Stimulated activated CD8-positive, alpha-beta memory T cell treated with anti-CD3 and anti-CD28 coated beads, Interleukin-7, amount 100 ng/mL, for 1 hour (primary cell): ENCODE measurements at regions not wholly inside any gene's neighbourhood (a gene's known extent, or its start where the extent isn't known, plus 50 kb on each side); places are given as distances from the start of the nearest gene placed in this dataset.
"Not testable (repeated sequence)": the region's sequence is repeated elsewhere in the genome, so short reads cannot be mapped to it uniquely, and the experiment has no call there.

ENCODE experiments used
- DNase-seq, 2 donors: peaks; one replicate each; pipeline ENCODE4 v3.0.0-alpha.2; 2020; ENCODE audit warnings: low read depth in 2 of 2

DNA sequence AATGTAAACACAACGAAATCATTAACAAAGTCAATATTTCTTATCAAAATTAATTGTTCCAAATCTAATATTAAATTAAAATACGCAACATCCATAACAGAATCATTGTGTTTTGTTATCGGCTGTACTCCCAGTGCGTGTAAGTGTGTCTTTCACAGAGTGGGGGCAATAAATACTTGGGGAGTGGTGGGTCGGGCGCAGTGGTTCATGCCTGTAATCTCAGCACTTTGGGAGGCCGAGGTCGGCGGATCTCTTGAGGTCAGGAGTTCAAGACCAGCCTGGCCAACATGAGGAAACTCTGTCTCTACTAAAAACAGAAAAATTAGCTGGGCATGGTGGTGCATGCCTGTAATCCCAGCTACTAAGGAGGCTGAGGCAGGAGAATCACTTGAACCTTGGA, 893.6 kb upstream of the SLITRK1 start:
- DNase-seq = not testable (repeated sequence)

- DNase-seq = no peak
Observed at GRCh38 chr13:84774111-84774510, 891.8 kb upstream of the SLITRK1 start.

GRCh38 chr13:84760956-84761355, 878.7 kb upstream of the SLITRK1 start:
- DNase-seq = no peak

GRCh38 chr13:84749126-84749525, 866.9 kb upstream of the SLITRK1 start:
- no peak for DNase-seq

GRCh38 chr13:84745051-84745551, 862.8 kb upstream of the SLITRK1 start:
- no peak for DNase-seq

DNA sequence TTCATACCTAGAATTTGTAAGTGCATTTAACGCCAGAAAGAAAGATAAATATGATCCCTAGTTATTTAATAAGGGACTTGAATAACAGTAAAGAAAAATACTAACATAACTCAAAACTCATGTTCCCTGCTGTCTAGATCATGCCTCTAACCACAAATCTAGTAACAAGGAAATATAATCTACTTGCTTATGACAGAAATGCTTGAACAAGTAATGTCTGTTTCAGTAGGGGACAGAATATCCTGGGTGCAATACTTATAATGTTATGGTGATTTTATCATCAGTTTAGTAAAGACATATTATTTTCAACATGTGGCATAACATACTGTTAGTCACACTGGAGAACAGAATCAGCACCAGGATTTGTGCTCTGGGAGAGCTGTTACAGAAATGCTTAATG, 861.9 kb upstream of the SLITRK1 start:
- no peak for DNase-seq

DNA sequence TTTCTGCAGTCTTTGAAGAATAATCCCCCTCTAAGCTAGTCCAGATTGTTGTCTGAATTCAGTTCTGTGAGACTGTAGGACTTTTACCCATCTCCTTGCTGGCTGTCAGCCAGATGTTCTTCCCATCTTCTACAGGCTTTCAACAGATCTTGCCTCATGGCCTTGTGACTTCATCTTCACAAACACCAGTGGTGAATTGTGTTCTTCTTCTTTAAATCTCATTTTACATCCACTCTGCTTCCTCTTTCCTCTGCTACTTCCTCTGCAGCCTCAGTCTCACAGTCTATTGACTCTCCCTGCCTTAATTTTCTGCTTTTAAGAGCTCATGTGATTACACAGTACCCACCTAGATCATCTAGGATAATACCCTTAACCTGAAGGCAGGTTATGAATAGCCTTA, 859.0 kb upstream of the SLITRK1 start:
- DNase-seq = no peak

DNA sequence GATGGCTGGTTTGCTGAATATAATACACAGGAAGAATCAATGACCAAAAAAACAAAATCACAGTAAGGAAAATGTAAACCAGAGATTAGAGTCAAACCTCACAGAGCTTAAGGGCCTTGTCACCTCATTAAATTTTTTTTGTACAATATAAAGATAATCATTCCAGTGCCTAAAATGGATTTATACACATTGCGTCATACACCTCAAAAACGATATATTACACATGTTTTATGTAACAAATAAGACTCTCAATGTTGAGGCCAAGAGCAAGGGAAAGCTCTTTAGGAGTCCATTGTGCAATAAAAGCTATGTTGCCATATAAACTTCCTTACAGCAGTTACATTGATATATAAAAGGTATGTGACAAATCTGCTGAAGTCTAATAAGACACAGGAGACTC, 856.7 kb upstream of the SLITRK1 start:
- DNase-seq = no peak

- no peak for DNase-seq
Observed at GRCh38 chr13:84737661-84738060, 855.4 kb upstream of the SLITRK1 start.

DNA sequence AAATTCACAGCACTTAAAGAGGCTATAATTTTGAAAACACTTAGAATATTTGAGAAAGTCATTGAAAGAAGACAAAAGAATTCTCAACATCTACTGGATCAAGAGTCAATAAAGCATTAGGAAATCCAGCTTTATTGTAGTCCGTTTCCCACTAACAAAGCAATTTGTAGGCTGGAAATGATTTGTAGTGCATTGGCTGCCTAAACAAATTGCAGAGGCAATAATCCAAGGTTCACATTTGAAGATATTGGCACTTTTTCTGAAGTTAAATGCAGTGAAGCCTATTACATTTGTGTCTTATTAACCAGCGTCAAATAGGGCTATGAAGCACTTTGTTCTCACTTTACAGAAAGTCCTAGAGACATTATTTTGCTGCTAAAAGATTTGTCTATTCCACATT, 848.1 kb upstream of the SLITRK1 start:
- DNase-seq = no peak

DNA sequence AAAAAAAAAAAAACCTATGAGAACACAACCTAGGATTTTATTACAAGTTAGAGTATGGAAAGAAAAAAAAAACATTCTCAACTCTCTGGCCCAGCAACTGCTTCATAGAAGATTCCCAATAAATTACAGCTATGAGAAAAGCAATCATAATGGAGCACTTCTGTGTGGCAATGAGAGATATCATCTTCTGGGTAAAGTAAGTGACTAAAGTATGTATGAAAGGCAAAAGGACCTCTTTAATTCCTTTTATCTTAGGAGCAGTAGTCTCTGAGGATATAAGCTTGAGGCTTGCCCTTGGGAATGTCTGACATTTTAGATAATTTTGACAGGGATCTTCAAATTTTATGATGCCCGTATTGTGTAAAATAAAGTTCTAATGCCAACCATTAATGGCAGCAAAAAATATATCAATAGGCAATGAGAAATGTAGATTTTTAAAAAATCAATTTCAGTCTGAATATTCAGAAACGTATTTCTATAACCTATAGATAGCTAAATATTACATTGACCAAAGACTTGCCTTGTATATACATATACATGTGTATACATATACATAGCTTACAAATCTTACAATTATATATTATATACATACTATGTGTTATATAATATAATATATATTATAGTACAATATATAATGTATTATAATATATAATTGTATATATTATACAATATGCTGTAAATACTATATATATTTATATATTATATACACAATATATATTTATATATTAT, 823.9 kb upstream of the SLITRK1 start:
- no peak for DNase-seq

DNA sequence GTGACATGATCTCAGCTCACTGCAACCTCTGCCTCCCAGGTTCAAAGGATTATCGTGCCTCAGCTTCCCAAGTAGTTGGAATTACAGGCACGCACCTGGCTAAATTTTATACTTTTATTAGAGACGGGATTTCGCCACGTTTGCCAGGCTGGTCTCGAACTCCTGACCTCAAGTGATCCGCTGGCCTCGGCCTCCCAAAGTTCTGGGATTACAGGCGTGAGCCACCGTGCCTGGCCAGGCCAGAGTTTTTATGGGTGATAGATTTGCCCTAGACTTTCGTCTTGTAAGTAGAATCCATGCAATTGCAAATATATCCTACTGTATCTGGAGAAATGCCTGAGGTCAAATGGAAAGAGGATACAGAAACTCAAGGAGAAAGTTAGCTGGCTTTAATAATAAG, 819.9 kb upstream of the SLITRK1 start:
- no peak for DNase-seq

DNA sequence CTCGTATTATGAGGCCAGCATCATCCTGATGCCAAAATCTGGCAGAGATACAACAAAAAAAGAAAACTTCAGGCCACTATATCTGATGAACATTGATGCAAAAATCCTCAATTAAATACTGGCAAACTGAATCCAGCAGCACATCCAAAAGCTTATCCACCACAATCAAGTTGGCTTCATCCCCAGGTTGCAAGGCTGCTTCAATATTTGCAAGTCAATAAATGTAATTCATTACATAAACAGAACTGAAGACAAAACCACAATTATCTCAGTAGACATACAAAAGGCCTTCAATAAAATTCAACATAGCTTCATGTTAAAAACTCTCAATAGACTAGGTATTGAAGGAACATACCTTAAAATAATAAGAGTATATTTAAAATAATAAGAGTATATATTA, 815.3 kb upstream of the SLITRK1 start:
- DNase-seq = not testable (repeated sequence)

DNA sequence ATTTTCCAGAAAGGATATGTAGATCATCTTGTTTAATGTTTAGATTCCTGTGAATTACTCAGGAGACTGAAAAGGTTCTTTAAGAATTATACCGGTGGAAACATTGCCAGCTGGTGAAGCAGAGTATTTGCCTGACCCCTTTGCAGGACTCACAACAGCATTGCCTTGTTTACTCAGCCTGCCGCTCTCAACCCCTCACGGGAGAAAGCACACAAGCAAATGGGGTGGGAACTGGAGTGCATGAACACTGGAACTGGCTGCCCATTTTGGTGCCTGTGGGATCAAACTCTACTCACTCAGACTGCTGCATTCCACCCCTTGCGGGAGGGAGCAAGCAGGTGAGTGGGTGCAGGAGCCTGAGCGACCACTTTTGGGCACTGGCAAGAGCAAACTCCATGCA, 804.7 kb upstream of the SLITRK1 start:
- no peak for DNase-seq

DNA sequence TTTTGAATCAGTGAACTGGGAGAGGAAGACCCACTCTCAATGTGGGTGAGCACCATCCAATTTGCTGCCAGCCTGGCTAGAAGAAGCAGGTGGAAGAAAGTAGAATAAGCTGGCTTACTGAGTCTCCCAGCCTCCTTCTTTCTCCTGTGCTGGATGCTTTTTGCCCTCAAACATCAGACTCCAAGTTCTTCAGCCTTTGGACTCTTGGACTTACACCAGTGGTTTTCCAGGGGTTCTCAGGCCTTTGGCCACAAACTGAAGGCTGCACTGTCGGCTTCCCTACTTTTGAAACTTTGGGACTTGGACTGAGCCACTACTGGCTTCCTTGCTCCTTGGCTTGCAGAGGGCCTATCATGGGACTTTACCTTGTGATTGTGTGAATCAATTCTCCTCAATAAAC, 804.2 kb upstream of the SLITRK1 start:
- no peak for DNase-seq

DNA sequence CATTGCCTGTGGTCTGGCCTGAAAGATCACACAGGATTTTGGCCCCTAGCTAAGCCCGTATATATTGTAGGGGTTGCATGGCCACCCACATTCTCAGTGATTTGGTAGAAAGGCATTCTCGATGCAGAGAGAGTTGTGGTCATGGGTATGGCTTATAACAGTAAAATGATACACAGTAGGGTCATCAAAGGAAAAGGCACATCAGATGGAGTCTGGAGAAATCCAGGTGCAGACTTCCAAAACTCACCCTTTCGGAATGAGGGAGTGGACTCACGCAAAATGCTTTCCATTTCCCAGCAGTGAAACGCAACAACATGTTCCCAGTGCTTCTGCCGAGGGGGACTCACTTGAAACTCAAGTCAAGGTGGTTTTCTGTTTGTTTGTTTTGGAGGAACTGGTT, 802.5 kb upstream of the SLITRK1 start:
- no peak for DNase-seq

GRCh38 chr13:84684048-84684662, 801.9 kb upstream of the SLITRK1 start:
- DNase-seq = no peak

GRCh38 chr13:84683448-84683847, 801.2 kb upstream of the SLITRK1 start:
- no peak for DNase-seq

DNA sequence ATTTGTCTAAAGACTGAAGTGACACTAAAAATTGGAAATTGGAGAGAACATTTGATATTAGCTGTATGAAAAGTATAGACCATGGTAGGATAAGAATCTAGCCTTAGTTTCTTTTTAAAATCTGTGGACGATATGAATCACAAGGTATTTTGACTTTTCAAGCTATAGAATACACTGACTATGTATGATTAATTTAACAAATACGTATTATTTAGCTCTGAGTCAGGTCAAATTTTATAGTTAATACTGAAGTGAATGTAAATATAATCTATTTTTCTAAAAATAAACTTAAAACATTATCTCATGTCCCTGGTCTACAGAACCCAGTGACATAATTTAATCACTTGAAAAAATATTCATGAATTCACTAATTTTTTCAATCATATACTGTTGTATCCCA, 795.6 kb upstream of the SLITRK1 start:
- no peak for DNase-seq

GRCh38 chr13:84672616-84673015, 790.3 kb upstream of the SLITRK1 start:
- DNase-seq = no peak

- DNase-seq = no peak
Observed at GRCh38 chr13:84670245-84670644, 788.0 kb upstream of the SLITRK1 start.

DNA sequence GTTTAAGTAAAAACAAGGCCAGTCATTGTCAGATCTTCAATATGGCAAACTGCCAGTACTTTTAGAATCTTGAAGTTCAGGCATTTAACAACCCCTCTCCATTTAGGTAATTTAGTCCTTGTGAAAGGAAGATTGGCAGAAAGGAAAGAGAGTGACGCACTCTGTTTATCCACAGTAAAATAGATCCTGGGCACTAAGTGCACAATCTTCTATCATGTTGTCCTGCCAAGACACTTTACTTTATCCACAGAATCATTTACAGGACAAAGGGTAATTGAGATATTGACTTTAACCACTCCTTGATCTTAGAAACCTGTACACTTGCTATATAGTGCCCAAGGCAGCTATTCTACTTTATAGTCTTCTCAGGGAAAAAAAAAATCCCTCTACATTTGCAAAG, 786.4 kb upstream of the SLITRK1 start:
- no peak for DNase-seq

- no peak for DNase-seq
Observed at GRCh38 chr13:84662491-84662890, 780.2 kb upstream of the SLITRK1 start.

GRCh38 chr13:84661718-84662117, 779.4 kb upstream of the SLITRK1 start:
- no peak for DNase-seq
